GM12878 (cell line): ENCODE measurements at regions not wholly inside any gene's neighbourhood (a gene's known extent, or its start where the extent isn't known, plus 50 kb on each side); places are given as distances from the start of the nearest gene placed in this dataset.

ENCODE experiments used
- ATAC-seq: fragments of 200-7000 bp; cut with Tn5 transposase; 3 replicates; pipeline ENCODE4 v1.9.1; 2020; ENCODE audit warnings: mild to moderate bottlenecking, moderate library complexity
- BruUV-seq: library from RNA; stranded (reverse); fragments of 400-500 nt; replicated peaks from 2 replicates; lab custom pipeline; 2021; lab: Mats Ljungman, UMichigan
- CTCF ChIA-PET: fragments of 300-600 bp; sonication (Branson Sonifier 250); formaldehyde crosslinking; extraction: SDS; loops from one replicate; lab custom pipeline; 2021; ENCODE audit warnings: inconsistent platforms; lab: Yijun Ruan, JAX
- POLR2A ChIA-PET: fragments of 350-600 bp; formaldehyde crosslinking; extraction: SDS; loops from one replicate; lab custom pipeline; 2021; ENCODE audit warnings: inconsistent platforms; lab: Charles Lee
- RAD21 ChIA-PET: fragments of 300-600 bp; sonication (Branson Sonifier 250); formaldehyde crosslinking; loops from one replicate; lab custom pipeline; 2023; ENCODE audit warnings: antibody characterized with exemption; ENCODE audit not compliant: unreplicated experiment; lab: Charles Lee
- SMC1A ChIA-PET: fragments of 300-600 bp; sonication (Branson Sonifier 250); formaldehyde crosslinking; loops from one replicate; lab custom pipeline; 2023; ENCODE audit not compliant: unreplicated experiment, uncharacterized antibody; lab: Charles Lee
- DNase-seq: peaks from one replicate; pipeline ENCODE4 v3.0.0-alpha.2; 2011; ENCODE audit warnings: low read depth, low spot score
- FAIRE-seq: peaks from 3 replicates; lab custom pipeline; 2011; peaks lifted over from hg19 to GRCh38; lab: Jason Lieb, UNC
- H2AFZ ChIP-seq: 2 replicates; pipeline ENCODE4 v1.6.0; 2011; ENCODE audit warnings: low read depth, low read length, control low read depth; ENCODE audit not compliant: control insufficient read depth
- H3K27ac ChIP-seq: 2 replicates; pipeline ENCODE4 v1.5.1; 2011; ENCODE audit warnings: control low read depth; ENCODE audit not compliant: control insufficient read depth, insufficient read depth
- H3K27me3 ChIP-seq, 2 experiments: replicated peaks in 1 of 2; 2 replicates each; pipeline versions ENCODE4 v1.6.0 to v1.6.1; 2011; ENCODE audit warnings: low read length in 1 of 2; ENCODE audit not compliant: control insufficient read depth in 2 of 2, insufficient read depth in 2 of 2
- H3K36me3 ChIP-seq, 2 experiments: 2 replicates each; pipeline ENCODE4 v1.5.1; 2011; ENCODE audit warnings: low read length in 1 of 2; ENCODE audit not compliant: control insufficient read depth in 2 of 2, insufficient read depth in 2 of 2
- H3K4me1 ChIP-seq: 2 replicates; pipeline ENCODE4 v1.6.1; 2011; ENCODE audit warnings: mild to moderate bottlenecking, low read length, moderate library complexity, mixed read lengths; ENCODE audit not compliant: control insufficient read depth, insufficient read depth
- H3K4me2 ChIP-seq: 2 replicates; pipeline ENCODE4 v1.6.0; 2011; ENCODE audit warnings: control low read depth; ENCODE audit not compliant: control insufficient read depth, insufficient read depth
- H3K4me3 ChIP-seq: fragments of 200-600 bp; sonication (generic); 2 replicates; pipeline ENCODE4 v1.5.1; 2016
- H3K79me2 ChIP-seq: 2 replicates; pipeline ENCODE4 v1.6.0; 2011; ENCODE audit warnings: low read length; ENCODE audit not compliant: control insufficient read depth, insufficient read depth
- H3K9ac ChIP-seq: 2 replicates; pipeline ENCODE4 v1.8.0; 2011; ENCODE audit warnings: low read length, control low read depth, mixed read lengths; ENCODE audit not compliant: control insufficient read depth, insufficient read depth
- H3K9me3 ChIP-seq: replicated peaks from 3 replicates; pipeline ENCODE4 v1.5.1; 2011; ENCODE audit warnings: mild to moderate bottlenecking, low read length; ENCODE audit not compliant: control insufficient read depth, insufficient read depth
- H4K20me1 ChIP-seq: 2 replicates; pipeline ENCODE4 v1.6.0; 2011; ENCODE audit not compliant: control insufficient read depth, insufficient read depth
- HDAC6 ChIP-seq: fragments of 200-600 bp; sonication (generic); IDR thresholded peaks from one replicate; pipeline ENCODE4 v1.8.0; 2017; ENCODE audit warnings: antibody characterized with exemption; ENCODE audit not compliant: unreplicated experiment
- MTA2 ChIP-seq: fragments of 450-650 bp; IDR thresholded peaks from 2 replicates; pipeline ENCODE4 v1.6.1; 2016; ENCODE audit warnings: low read depth, mild to moderate bottlenecking, moderate library complexity
- POU2F2 ChIP-seq: IDR thresholded peaks from 3 replicates; pipeline ENCODE4 v1.6.1; 2011; ENCODE audit warnings: low read depth, mild to moderate bottlenecking, low read length, borderline replicate concordance
- SREBF2 ChIP-seq: IDR thresholded peaks from 2 replicates; pipeline ENCODE4 v1.6.1; 2012; ENCODE audit warnings: mild to moderate bottlenecking, low read length
- WGBS: methylation state at CpG from one replicate; pipeline ENCODE4 v1.1.6; 2016; ENCODE audit warnings: low lambda C conversion rate; ENCODE audit not compliant: insufficient replicate concordance, insufficient coverage; ENCODE audit errors: missing lambda C conversion rate; 5-methylcytosine and 5-hydroxymethylcytosine counted together
- in situ Hi-C: fragments of 300-500 bp; cut with MboI; formaldehyde crosslinking; loops from 9 replicates; pipeline ENCODE4 v1.14.3; 2018; ENCODE audit warnings: mixed read lengths
- intact Hi-C: fragments of 100-400 bp; cut with micrococcal nuclease; formaldehyde crosslinking; loops from one replicate; pipeline ENCODE4 v1.14.2; 2022; ENCODE audit not compliant: unreplicated experiment
- TF ChIP-seq, protein P1 (sequence below): fragments of 450-650 bp; IDR thresholded peaks from 2 replicates; pipeline ENCODE4 v1.6.1; 2017; ENCODE audit warnings: borderline replicate concordance

DNA sequence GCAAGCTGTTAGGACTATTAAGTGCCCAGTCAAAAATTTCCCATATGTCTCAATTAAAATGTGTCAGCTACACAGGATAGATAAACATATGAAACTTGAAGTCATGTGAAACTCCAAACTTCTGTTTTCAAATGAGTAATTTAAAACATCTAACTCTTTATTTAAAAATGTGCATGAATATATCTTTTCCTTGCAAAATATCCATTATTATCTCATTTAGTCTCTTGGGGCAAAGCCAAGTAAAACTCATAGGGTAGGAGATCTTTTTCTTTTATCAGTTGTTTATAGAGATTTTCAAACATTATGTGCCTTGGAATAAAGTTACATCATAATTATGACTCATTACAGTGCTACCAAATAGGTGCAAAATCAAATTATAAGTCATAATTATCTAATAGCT lies 2020.1 kb upstream of the PRR20A start:
- H3K36me3 ChIP-seq = no peaks in the 10 kb centered on the region
- no peak for DNase-seq
- no peaks in the 10 kb centered on the region for H4K20me1 ChIP-seq
- H3K79me2 ChIP-seq = no peaks in the 10 kb centered on the region
- no peak overlapping the region for H3K9ac ChIP-seq
- ChIA-PET RAD21 (no interaction called here), SMC1A (no interaction called here), CTCF (no interaction called here), POLR2A (no interaction called here)
- H3K4me2 ChIP-seq = no peak overlapping the region
- no peaks in the 10 kb centered on the region for H3K27me3 ChIP-seq
- TF ChIP-seq POU2F2 (no peak), MTA2 (no peak)
- no peak overlapping the region for H3K4me3 ChIP-seq
- no peak for FAIRE-seq
- no TSS peak for BruUV-seq
- H3K27ac ChIP-seq = no peak overlapping the region
- H3K9me3 ChIP-seq = no peaks in the 10 kb centered on the region
- no peak for ATAC-seq
- intact Hi-C loops = no loop called here
- H2AFZ ChIP-seq = no peak overlapping the region
- in situ Hi-C loops = no loop called here
- no peaks in the 10 kb centered on the region for H3K4me1 ChIP-seq

DNA sequence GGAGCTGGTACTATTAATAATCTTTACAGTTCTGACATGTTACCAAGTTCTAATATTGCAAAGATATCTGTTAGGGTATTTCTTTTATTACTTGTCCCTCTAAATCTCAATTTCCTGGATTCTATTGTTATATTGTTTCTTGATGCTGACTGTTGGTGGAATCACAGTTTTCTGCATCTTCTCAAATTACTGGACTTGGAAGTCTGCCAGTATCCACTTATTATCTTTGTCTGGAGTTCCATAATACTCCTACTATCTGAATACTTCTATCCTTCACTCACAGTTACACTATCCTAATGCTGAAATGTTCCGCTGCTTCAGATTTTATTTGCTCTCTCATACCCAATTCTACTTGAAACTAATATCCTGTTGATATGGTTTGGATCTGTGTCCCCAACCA lies 1985.7 kb upstream of the PRR20A start:
- H2AFZ ChIP-seq = no peak overlapping the region
- WGBS = 40% methylated on average over 1 of the region's 1 CpG
- no peaks in the 10 kb centered on the region for H3K9me3 ChIP-seq
- RAD21 ChIA-PET = no interaction called here
- TF ChIP-seq, protein P1, sequence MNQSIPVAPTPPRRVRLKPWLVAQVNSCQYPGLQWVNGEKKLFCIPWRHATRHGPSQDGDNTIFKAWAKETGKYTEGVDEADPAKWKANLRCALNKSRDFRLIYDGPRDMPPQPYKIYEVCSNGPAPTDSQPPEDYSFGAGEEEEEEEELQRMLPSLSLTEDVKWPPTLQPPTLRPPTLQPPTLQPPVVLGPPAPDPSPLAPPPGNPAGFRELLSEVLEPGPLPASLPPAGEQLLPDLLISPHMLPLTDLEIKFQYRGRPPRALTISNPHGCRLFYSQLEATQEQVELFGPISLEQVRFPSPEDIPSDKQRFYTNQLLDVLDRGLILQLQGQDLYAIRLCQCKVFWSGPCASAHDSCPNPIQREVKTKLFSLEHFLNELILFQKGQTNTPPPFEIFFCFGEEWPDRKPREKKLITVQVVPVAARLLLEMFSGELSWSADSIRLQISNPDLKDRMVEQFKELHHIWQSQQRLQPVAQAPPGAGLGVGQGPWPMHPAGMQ = no peak
- TF ChIP-seq HDAC6 = no peak
- TF ChIP-seq SREBF2 = no peak
- FAIRE-seq = no peak
- CTCF ChIA-PET = no interaction called here
- H3K4me2 ChIP-seq = no peak overlapping the region
- H3K79me2 ChIP-seq = no peaks in the 10 kb centered on the region
- no TSS peak for BruUV-seq
- no peak overlapping the region for H3K4me3 ChIP-seq
- SMC1A ChIA-PET = no interaction called here
- H3K27ac ChIP-seq = no peak overlapping the region
- H4K20me1 ChIP-seq = no peaks in the 10 kb centered on the region
- in situ Hi-C loops (loop anchor here (10.0 kb wide), 1 partner anchor 60 kb away; no protein-coding TSS in a partner anchor), intact Hi-C loops (no loop called here)
- H3K9ac ChIP-seq = no peak overlapping the region
- H3K4me1 ChIP-seq = no peaks in the 10 kb centered on the region
- no peaks in the 10 kb centered on the region for H3K27me3 ChIP-seq
- H3K36me3 ChIP-seq = no peaks in the 10 kb centered on the region
- POLR2A ChIA-PET = no interaction called here
- DNase-seq = no peak
- no peak for ATAC-seq
